GM12865 (cell line): ENCODE measurements at regions not wholly inside any gene's neighbourhood (a gene's known extent, or its start where the extent isn't known, plus 50 kb on each side); places are given as distances from the start of the nearest gene placed in this dataset.

Experiments used
- DNase-seq: peaks from one replicate; pipeline ENCODE4 v3.0.0; 2010; ENCODE audit warnings: low read depth
- H3K4me3 ChIP-seq: 2 replicates; pipeline ENCODE4 v1.5.1; 2011; ENCODE audit warnings: mild to moderate bottlenecking, low read depth, low read length, control low read depth
- CTCF ChIP-seq: IDR thresholded peaks from 2 replicates; pipeline ENCODE4 v1.5.1; 2011; ENCODE audit warnings: low read length, control low read depth, low read depth, inconsistent platforms; ENCODE audit not compliant: insufficient read depth; ENCODE audit errors: missing control alignments

GRCh38 chr16:77488652-77489051 is 53.8 kb upstream of the ADAMTS18 start:
- no peak overlapping the region for H3K4me3 ChIP-seq
- no peak for TF ChIP-seq CTCF
- no peak for DNase-seq

GRCh38 chr16:77491091-77491490 is 56.3 kb upstream of the ADAMTS18 start:
- H3K4me3 ChIP-seq = no peak overlapping the region
- TF ChIP-seq CTCF = no peak
- DNase-seq = no peak

GRCh38 chr16:77496934-77497333 is 62.1 kb upstream of the ADAMTS18 start:
- no peak for TF ChIP-seq CTCF
- DNase-seq = no peak

GRCh38 chr16:77499373-77500285 is 64.8 kb upstream of the ADAMTS18 start:
- TF ChIP-seq CTCF = no peak
- H3K4me3 ChIP-seq = no peak overlapping the region
- DNase-seq = no peak

More at GRCh38 chr16:77496934-77497333, 62.1 kb upstream of the ADAMTS18 start:
- no peak overlapping the region for H3K4me3 ChIP-seq

- TF ChIP-seq CTCF = no peak
- H3K4me3 ChIP-seq = no peak overlapping the region
- DNase-seq = no peak
Measured at GRCh38 chr16:77500286-77500598, 65.4 kb upstream of the ADAMTS18 start.

- no peak for TF ChIP-seq CTCF
- H3K4me3 ChIP-seq = no peak overlapping the region
- DNase-seq = no peak
Measured at GRCh38 chr16:77500934-77501664, 66.3 kb upstream of the ADAMTS18 start.
